ENCODE measurements at regions not wholly inside any gene's neighbourhood (a gene's known extent, or its start where the extent isn't known, plus 50 kb on each side); places are given as distances from the start of the nearest gene placed in this dataset.

- TF ChIP-seq EZH2phosphoT487 (IDR thresholded peaks at IDR 0.05; ENCODE audit: borderline replicate concordance): no peak
- TF ChIP-seq, protein P1, sequence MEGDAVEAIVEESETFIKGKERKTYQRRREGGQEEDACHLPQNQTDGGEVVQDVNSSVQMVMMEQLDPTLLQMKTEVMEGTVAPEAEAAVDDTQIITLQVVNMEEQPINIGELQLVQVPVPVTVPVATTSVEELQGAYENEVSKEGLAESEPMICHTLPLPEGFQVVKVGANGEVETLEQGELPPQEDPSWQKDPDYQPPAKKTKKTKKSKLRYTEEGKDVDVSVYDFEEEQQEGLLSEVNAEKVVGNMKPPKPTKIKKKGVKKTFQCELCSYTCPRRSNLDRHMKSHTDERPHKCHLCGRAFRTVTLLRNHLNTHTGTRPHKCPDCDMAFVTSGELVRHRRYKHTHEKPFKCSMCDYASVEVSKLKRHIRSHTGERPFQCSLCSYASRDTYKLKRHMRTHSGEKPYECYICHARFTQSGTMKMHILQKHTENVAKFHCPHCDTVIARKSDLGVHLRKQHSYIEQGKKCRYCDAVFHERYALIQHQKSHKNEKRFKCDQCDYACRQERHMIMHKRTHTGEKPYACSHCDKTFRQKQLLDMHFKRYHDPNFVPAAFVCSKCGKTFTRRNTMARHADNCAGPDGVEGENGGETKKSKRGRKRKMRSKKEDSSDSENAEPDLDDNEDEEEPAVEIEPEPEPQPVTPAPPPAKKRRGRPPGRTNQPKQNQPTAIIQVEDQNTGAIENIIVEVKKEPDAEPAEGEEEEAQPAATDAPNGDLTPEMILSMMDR (conservative IDR thresholded peaks at IDR 0.05; ENCODE audit: low read length): no peak
These were observed 254.6 kb downstream of the GASK1B start for GRCh38 chr4:157918036-157918832.

Measured in Loucy (cell line).